HG02623 (cell line): ENCODE measurements at regions not wholly inside any gene's neighbourhood (a gene's known extent, or its start where the extent isn't known, plus 50 kb on each side); places are given as distances from the start of the nearest gene placed in this dataset.

Experiments
- ATAC-seq: cut with Tn5 transposase; IDR thresholded peaks from one replicate; pipeline ENCODE4 v1.9.1; 2021; ENCODE audit warnings: moderate library complexity; ENCODE audit not compliant: unreplicated experiment

DNA sequence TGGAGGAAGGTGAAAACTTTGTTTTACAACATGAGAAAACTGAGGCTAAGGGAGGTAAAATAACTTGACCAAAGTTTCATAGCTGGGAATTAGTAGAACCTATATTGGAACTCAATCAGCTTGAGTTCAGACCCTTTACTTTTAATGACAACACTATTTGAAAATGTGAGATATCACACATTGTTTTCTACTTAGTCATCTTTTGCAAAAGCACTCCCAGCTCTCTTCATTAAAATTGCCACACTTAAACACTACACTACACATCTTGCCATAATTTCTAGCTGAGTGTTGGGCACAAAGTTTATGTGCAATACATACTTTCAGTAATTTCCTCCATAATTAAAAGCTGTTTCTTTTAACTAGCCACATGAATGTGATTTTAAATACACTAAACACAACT lies 230.4 kb upstream of the DCBLD2 start:
- no peak for ATAC-seq

DNA sequence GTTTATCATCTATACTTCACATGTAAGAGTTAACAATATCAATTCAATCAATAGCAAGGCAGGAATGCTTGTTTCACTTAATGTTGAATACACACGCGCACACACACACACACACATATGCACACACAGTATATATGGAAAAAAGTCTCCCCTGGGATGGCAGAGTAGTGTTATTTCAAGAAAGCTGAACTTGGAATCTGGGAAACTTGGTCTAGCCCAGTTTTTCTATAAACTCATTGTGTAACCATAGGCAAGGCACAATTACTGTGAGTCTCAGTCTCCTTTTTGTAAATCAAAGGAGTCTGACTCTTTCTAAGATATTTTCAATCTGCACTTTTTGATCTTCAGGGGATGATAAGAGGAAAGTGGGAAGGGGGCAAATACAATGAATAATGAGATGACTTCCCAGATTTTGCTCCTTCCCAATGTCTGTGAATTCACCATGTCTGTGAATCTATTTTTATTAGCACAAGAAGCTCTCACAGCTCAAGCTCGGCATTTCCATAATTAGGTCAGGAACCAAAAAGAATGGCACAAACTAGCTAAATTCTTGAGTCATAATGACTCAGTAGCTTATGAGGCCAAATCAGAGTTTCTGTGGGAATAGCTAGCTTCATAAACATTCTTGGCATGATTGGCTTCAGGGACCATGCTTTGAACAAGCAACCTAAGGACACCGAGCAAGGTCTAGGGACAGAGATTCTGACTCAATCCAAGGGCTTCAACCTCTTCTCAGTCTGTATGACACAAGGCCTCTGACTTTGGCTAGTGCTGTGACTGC lies 227.4 kb upstream of the DCBLD2 start:
- ATAC-seq = no peak

DNA sequence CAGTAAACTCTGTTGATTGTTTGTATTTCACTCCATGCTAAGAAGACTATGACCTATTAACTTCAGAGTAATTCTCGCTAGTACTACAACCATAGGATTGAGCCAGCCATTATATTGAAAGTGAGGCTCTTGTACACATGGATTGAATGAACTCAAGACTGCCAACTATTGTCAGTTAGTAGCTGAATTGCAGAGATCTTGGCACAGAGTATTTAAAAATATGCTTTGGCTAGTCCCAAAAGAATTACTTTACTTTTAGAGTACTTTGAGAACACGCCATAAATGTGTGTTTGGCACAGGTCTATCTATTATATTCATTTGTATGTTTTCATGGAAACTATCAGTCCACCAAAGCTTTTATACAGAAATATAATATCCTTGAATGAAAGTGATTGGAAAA lies 226.7 kb upstream of the DCBLD2 start:
- ATAC-seq = no peak

DNA sequence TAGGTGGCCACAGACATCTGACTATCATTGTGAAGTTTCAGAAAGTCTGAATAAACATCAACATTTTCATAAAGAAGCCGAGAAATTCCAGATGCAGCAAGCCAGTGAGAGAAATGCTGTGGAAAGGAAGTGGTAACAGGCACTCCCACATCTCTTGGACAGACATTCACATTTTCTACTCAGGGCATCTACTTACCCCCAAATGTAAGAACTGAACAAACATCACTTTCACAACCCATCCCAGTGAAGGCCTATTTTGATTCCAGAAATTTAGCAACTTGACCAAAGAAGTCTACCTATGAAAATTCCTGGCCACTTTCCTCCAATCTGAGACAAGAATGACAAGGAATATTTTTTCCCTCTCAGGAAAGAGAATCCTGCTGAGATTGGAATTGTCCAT lies 224.8 kb upstream of the DCBLD2 start:
- no peak for ATAC-seq

DNA sequence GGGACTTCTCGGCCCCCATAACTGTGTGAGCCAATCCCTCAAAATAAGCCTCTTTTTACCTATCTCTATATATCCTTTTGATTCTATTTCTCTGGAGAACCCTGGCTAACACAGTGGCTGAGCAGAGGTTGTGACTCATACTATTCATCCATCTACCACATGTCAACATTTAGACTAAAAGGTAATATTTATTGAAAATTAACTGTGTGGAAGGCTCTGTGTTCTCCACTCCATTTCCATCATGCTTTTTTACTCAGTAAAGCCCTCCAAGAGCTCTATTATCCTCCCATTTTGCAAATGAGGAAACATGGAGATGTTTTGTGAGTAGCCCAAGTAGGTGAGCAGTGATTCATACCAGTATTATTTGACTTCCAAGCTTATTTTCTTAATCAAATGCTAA lies 217.9 kb upstream of the DCBLD2 start:
- no peak for ATAC-seq

DNA sequence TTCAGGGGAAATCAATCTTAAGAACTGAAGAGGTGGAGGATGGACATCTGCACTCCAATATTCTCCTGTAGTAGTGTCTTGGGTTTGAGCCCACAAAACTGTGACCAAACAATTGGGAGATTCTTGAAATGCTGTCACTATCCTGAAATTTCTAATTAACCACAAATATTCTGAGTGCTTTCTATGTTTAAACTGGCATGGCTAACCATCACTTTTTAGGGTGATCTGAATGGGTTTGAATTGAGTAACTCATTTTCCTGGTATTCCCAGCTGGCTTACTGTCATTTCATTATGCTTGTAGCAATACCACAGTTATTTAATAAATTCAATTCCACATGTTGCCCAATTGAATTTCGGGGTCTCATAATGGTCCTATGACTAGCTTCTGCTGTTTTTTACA lies 216.9 kb upstream of the DCBLD2 start:
- ATAC-seq = no peak

DNA sequence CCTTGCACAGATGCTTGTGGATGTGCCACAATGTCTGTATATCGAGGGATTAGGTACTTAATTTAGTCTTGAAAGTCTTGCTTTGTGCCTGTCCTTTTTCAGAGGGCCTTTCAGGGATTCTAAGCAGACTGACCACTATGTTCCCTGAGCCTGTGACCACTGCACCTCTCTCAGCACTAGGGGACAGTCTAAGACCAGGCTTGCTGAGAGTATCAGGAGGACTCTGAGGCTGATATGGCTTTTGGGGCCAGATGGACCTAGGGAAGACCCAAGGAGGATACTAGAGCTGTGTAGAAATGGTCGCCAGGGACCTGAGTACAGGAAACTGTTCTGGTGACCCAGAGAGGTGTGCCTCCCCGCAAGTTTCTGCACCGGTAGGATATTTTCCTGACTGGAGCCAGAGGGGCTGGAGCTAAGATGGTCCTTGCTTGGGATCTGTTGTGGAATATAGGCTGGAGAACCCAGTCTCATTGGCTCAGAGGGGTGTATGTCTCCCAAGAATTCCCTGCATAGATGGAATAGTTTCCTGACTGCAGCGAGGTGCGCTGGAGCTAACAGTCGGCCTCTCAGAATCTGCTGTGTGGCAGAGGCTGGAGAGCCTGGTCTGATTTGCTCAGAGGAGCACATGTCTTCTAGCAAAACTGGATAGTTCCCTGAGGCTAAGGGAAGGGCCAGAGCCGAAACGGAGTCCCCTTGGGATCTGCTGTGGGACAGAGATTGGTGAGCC lies 213.2 kb upstream of the DCBLD2 start:
- ATAC-seq = no peak

DNA sequence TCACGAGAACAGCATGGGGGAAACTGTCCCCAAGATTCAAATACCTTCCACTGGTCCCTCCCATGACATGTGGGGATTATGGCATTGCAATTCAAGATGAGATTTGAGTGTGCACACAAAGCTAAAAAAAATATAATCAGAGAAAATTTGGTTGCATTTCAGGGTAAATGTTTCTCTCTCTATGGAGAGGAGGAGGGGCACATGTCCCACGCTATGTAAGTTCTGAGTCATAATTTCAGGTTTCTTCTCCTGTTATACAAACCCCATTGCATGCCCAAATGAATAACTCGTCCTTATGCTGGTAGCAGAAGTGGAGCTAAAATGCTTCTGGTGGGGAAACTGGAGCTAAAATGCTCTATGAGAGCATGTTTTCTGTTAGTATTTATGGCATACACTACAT lies 209.7 kb upstream of the DCBLD2 start:
- ATAC-seq = no peak

DNA sequence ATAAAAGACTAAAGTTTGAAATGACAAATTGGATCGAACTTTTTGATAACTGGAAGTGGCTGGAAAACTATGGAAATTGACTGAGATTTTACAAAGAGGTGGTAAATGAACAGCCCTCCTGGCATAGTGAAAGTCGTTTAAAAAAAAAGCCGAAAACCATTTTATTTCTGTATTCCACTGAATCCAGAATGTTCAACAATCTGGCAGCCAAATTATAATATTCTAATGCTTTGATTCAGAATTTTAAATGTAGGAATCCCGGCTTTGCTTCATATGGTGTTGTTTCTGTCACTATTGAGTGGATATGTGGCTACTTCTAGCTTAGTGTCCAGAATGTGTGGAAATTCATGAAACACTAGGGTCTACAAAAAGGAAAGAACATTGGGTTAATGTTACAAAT lies 208.9 kb upstream of the DCBLD2 start:
- ATAC-seq = no peak

DNA sequence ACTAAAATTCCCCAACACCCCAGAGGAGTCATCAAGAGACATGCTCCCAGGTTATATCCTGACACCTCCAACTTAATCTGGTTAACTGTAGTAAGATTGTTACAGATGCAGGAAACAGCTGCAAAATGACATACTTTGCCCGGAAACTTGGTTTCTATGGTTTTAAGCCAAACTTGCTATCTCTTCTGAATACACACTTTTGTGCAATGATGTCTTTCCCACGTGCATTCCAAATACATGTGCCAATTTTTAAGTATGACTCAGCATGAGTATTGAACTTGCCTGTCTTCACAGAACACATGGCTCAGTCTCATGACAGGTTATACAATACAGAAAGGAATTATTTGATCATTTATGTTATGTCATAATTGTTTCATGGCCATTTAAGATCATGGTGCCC lies 207.0 kb upstream of the DCBLD2 start:
- ATAC-seq = no peak

DNA sequence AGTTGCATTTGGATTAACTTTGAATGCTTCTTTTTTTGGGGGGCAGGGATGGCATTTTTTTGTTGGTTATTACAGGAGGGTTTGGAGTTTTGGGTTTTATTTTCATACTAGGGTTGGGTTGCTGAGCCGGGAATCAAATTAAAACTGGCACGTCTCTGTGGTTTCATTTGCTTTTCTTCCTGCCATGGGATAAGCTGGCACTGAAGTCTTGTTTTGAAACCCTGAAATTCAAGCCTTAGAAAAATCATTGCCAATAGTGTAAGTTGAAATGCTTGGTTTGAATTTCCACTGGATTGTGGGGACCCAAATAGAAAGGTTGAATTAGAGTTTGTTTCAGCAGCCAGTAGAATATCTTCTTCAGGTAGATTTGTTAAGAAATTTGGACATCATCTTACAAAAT lies 193.1 kb upstream of the DCBLD2 start:
- no peak for ATAC-seq

DNA sequence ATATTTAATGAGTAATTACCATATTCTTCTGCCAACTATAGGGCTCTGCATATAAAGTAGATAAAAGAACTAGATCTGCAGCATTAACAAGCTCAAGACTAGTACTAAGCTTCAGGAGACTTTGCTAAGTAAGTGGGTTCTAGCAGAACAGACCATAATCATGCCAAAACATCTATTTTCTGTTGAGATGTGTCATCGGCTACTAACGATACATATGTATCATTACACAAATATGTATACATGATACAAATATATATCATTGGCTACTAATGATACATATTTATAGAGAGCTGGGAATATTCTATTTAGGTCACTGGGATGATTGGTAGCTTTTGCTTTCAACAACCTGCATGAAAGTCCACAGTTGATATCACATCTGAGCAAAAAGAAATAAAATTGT lies 185.8 kb upstream of the DCBLD2 start:
- no peak for ATAC-seq

DNA sequence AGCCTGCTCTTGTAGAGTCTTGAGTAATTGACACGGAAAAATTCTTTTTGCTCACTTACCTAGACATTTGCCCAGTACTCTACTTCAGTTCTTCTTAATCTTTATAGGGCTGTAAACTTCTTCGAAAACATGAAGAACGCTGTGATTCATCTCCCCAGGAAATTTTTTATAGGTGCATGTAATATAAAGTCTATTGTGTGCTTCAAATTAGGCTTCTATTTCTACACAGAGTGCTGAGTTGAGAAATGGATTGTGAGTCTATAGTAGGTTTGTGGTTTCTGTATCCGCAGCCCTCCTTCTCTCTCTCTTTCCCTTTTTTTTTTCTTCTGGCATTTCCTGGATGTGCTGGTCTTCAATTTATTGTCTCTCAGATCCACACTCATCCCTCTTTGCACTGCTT lies 183.3 kb upstream of the DCBLD2 start:
- no peak for ATAC-seq

DNA sequence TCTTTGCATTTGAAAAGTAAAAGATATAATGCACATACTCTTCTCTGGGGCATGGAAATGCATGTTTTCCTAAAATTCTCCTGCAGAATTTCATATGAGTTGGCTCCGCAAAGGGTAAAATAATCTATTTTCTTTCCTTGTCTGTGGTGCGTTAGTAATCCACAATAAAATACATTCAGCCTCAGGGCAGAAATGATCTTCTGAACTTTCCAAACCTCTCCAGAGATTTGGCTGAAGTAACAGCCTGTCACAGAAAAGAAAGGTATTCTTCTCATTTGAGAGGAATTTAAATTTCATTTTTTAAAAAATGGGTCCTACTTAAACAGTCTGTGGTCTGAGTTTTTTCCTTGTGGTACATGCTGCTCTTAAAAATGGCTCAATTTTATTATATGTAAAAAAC lies 182.7 kb upstream of the DCBLD2 start:
- no peak for ATAC-seq

DNA sequence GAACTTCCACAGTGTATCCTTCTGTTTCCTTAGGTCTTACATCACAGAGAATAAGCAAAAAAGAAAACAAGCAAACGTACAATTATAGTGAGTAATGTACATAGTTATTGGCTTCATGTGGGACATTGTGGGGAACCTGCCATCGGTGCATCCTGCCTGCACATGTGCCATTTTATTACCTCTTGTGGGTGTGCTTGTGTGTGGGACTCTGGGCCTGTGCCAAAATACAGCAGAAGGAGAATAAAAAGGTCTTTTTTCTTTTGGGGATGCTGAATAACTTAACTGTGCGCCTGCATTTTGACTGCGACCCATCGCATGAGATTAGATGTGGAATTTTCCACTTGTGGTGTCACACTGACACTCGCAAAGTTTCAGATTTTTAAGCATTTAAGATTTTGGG lies 169.6 kb upstream of the DCBLD2 start:
- no peak for ATAC-seq

DNA sequence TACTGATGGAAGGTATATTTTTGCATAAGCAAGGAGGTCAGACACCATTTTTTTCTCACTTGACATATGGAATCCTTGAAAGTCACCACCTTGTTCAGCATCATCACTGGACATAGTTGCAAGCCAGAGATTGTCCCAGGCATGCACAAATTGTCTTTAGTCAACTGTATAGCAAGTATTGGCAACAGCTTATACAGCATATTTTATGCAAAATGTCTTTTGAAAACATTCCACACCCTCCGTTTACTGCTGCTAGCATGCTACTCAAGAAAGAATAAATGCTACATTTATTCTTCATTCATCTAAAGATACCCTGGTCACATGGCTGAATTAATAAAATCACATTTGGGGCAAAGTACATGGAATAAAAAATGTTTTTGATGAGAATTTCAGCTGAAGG lies 168.5 kb upstream of the DCBLD2 start:
- no peak for ATAC-seq

DNA sequence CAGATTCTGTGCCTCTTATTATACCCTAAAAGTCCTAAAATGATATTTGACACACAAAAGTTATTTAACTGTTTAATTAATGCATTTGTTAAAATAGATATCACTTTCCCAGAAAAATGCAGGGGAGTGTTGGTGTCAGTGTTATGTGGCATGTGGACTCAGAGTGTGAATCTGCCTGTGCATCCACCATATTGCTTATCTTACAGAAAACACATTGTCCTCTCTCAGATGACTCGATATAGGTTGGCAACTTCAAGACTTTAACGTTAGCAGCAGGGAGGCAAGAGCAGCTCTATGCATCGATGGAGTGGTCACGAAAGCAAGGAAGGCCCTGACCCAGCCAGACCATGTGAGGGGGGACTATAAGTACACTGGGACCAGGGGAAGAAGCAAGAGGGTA lies 165.4 kb upstream of the DCBLD2 start:
- no peak for ATAC-seq

DNA sequence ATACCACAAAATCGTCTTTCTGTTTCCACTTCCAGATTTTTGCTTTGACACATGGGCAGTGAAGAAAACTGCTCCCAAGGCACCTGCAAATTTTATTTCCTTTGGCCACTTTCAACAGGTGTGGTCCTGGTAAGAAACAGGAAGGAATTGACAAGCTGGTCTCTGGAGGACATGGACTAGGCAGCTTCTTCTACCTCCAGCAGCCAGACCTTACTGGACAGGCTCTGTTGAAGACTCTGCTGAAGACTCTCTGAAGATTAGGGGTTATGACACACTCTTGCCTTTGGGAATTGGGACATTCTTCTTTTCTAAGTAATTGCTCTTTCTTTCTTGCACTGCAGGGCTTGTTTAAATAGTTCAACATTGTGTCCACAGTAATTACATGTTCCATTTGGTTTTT lies 147.7 kb upstream of the DCBLD2 start:
- no peak for ATAC-seq

DNA sequence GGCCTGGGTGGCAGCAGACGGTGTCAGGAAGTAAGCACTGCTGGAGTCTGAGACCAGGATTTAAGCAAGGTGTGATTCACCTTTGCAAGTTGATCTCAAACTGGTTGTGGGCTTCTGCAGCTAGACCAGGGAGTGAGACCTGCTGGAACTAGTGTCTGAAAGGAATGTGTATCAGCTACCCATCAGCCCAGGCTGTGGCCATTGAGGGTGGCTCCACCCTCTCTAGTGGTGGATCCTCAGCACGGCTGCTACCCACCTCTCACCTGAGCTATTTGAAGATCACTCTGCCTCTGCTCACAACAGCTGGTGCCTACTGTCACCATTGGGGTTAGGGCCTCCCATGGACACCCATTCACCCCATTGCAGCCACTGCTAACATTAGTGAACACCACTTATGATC lies 140.3 kb upstream of the DCBLD2 start:
- no peak for ATAC-seq

DNA sequence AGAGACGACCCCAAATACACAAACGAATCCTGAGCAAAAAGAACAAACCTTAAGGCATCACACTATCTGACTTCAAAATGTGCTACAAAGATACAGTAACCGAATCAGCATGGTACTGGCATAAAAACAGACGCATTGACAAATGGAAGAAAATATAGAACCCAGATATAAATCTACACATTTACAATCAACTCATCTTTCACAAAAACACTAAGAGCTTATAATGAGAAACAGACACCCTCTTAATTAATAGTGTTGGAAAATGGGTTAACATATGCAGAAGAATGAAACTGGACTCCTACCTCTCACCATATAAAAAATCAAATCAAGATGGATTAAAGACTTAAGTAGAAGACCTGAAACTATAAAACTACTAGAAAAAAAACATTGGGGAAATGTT lies 130.3 kb upstream of the DCBLD2 start:
- no peak for ATAC-seq

DNA sequence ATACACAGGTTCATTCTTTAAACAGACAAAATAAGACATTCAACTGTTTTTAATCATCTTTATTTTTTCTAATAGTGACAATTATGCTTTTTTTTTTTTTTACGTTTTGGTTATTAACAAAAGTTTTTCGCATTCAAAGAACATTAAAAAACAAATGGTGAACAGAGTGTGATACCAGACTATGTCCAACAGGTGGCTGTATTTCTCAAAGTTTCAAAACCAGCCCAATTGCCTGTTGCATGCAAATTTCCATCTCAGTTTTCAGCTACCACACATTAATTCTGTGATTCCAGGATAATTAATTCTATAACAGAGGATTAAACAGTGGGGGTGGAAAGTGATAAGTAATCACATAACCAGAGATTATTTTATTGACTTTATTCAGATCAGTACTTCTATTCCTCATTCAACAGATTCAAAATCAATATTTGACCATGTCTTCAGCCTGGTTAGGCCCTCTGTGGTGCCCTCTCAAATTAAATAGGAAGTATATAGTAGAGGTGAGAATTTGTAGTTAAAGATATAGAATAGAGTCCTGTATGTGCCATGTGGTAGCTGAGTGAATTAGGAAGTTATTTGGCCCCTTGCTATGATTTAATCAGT lies 122.2 kb upstream of the DCBLD2 start:
- peak; percentile 92 for ATAC-seq

DNA sequence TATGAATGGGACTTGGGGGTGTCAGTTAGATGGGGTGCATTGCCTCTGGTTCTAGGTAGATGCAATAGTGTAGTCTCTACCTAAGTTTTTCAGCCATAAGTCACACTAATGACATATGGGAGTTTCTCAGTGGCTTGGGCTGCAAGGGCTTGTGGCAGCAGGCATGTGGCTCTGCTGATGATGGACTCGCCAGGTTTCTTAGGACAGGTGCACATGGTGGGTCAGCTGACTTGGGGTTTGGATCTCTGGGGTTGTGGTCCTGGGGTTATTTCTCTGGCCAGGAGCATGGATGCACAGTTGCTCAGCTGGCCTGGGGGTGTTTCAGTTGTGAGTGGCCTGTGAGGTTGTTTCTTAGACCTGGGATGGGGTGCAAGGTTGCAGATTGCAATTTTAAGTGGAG lies 120.0 kb upstream of the DCBLD2 start:
- no peak for ATAC-seq
